ENCODE measurements at regions not wholly inside any gene's neighbourhood (a gene's known extent, or its start where the extent isn't known, plus 50 kb on each side); places are given as distances from the start of the nearest gene placed in this dataset.

DNA sequence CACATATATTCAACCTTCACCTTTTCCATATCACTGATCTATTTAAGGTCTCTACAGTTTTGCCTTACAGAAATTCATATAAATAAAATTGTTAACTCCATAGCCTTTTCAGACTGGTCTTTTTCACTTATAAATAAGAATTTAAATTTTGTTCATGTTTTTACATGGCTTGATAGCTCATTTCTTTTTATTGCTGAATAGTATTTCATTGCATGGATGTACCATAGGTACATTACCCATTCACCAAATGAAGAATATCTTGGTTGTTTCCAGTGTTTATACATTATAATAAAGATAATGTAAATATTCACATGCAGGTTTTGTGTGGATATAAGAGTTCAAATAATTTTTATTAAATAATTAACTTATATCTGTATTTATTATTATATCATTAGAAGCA, 1765.0 kb downstream of the OTOL1 start:
- in situ Hi-C loops (cut with MboI; ENCODE audit: low sequenced_read_pairs, unreplicated experiment) = no loop called here
- no peak for DNase-seq (ENCODE audit: low spot score)
- TF ChIP-seq, protein P1, sequence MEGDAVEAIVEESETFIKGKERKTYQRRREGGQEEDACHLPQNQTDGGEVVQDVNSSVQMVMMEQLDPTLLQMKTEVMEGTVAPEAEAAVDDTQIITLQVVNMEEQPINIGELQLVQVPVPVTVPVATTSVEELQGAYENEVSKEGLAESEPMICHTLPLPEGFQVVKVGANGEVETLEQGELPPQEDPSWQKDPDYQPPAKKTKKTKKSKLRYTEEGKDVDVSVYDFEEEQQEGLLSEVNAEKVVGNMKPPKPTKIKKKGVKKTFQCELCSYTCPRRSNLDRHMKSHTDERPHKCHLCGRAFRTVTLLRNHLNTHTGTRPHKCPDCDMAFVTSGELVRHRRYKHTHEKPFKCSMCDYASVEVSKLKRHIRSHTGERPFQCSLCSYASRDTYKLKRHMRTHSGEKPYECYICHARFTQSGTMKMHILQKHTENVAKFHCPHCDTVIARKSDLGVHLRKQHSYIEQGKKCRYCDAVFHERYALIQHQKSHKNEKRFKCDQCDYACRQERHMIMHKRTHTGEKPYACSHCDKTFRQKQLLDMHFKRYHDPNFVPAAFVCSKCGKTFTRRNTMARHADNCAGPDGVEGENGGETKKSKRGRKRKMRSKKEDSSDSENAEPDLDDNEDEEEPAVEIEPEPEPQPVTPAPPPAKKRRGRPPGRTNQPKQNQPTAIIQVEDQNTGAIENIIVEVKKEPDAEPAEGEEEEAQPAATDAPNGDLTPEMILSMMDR (IDR thresholded peaks at IDR 0.05; ENCODE audit: borderline replicate concordance, control extremely low read depth, extremely low read depth, insufficient read depth, missing control alignments) = no peak

DNA sequence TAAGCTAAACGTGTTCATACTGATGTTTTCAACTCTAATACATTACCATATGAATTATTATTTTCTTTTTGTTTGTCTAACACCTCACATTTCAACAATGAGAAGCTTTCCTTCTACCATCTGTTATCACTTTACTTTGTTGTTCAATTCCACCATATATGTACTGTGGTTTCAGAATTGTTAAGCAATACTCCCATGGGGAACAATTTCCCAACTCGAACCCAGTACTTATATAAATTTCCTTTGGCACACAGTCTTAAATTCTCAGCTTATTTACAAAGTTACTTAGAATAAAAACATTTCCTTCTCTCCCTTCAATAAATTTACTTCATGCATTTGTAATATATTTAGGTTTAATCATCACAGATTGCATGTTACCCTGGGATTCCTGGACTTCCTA, 1764.4 kb downstream of the OTOL1 start:
- DNase-seq (ENCODE audit: low spot score) = no peak
- in situ Hi-C loops (cut with MboI; ENCODE audit: low sequenced_read_pairs, unreplicated experiment) = no loop called here
- TF ChIP-seq, protein P1 (IDR thresholded peaks at IDR 0.05; ENCODE audit: borderline replicate concordance, control extremely low read depth, extremely low read depth, insufficient read depth, missing control alignments) = no peak

DNA sequence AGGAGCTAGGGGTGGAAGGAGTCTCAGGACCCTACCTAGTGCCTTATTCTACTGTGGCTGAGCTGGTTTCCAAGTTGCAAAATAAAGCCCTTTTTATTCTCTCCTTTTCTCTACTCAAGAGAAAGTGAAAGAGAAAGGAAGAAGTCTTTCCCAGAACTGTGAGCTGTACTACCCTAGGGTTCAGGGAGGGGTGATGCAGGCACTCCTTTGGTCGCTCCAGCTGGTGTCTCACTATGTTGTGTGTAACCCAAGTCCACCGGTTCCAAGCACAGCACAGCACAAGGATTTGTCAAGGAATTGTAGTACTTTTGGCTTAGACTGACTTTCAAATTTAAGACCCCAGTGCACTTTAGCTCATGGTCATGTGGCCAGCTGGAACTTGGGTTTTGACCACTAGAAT, 1721.7 kb downstream of the OTOL1 start:
- TF ChIP-seq, protein P1 (IDR thresholded peaks at IDR 0.05; ENCODE audit: borderline replicate concordance, control extremely low read depth, extremely low read depth, insufficient read depth, missing control alignments) = no peak
- in situ Hi-C loops (cut with MboI; ENCODE audit: low sequenced_read_pairs, unreplicated experiment) = no loop called here
- DNase-seq (ENCODE audit: low spot score) = no peak

- TF ChIP-seq, protein P1 (IDR thresholded peaks at IDR 0.05; ENCODE audit: borderline replicate concordance, control extremely low read depth, extremely low read depth, insufficient read depth, missing control alignments) = no peak
- no peak for DNase-seq (ENCODE audit: low spot score)
- in situ Hi-C loops (cut with MboI; ENCODE audit: low sequenced_read_pairs, unreplicated experiment) = no loop called here
Observed at GRCh38 chr3:163213838-163214237, 1717.2 kb downstream of the OTOL1 start.

GRCh38 chr3:163196815-163197374, 1700.3 kb downstream of the OTOL1 start:
- in situ Hi-C loops (cut with MboI; ENCODE audit: low sequenced_read_pairs, unreplicated experiment) = no loop called here
- TF ChIP-seq, protein P1 (IDR thresholded peaks at IDR 0.05; ENCODE audit: borderline replicate concordance, control extremely low read depth, extremely low read depth, insufficient read depth, missing control alignments) = no peak
- DNase-seq (ENCODE audit: low spot score) = no peak

- in situ Hi-C loops (cut with MboI; ENCODE audit: low sequenced_read_pairs, unreplicated experiment) = no loop called here
- TF ChIP-seq, protein P1 (IDR thresholded peaks at IDR 0.05; ENCODE audit: borderline replicate concordance, control extremely low read depth, extremely low read depth, insufficient read depth, missing control alignments) = no peak
- DNase-seq (ENCODE audit: low spot score) = no peak
Observed at GRCh38 chr3:163196245-163196644, 1699.6 kb downstream of the OTOL1 start.
